HL-60 (cell line): ENCODE measurements at regions not wholly inside any gene's neighbourhood (a gene's known extent, or its start where the extent isn't known, plus 50 kb on each side); places are given as distances from the start of the nearest gene placed in this dataset.

Experiments
- DNase-seq, 2 experiments: peaks; one replicate each; pipeline ENCODE4 v3.0.0-alpha.2; 2010 to 2020; ENCODE audit warnings: low read depth in 1 of 2, low spot score in 1 of 2
- H3K27ac ChIP-seq: fragments of 250-450 bp; sonication (Bioruptor Pico); replicated peaks from 2 replicates; pipeline ENCODE4 v1.5.1; 2020; ENCODE audit warnings: mild to moderate bottlenecking, moderate library complexity
- H3K27me3 ChIP-seq: fragments of 250-450 bp; sonication (Bioruptor Pico); 2 replicates; pipeline ENCODE4 v1.5.1; 2021; ENCODE audit warnings: mild to moderate bottlenecking, moderate library complexity; ENCODE audit not compliant: insufficient read depth, poor library complexity, severe bottlenecking
- H3K4me3 ChIP-seq: replicated peaks from 2 replicates; pipeline ENCODE4 v1.5.1; 2011; ENCODE audit warnings: mild to moderate bottlenecking, control low read depth, low read length; ENCODE audit not compliant: insufficient read depth
- CTCF ChIP-seq: IDR thresholded peaks from one replicate; pipeline ENCODE4 v1.5.1; 2011; ENCODE audit warnings: low read length, control low read depth, inconsistent platforms; ENCODE audit not compliant: insufficient read depth
- GABPA ChIP-seq: IDR thresholded peaks from 2 replicates; pipeline ENCODE4 v1.6.1; 2012; ENCODE audit warnings: low read depth
- POLR2AphosphoS5 ChIP-seq: IDR thresholded peaks from 2 replicates; pipeline ENCODE4 v1.6.1; 2012; ENCODE audit warnings: low read depth
- REST ChIP-seq: IDR thresholded peaks from 2 replicates; pipeline ENCODE4 v1.6.1; 2012; ENCODE audit warnings: low read depth; ENCODE audit not compliant: insufficient replicate concordance
- SPI1 ChIP-seq: IDR thresholded peaks from 2 replicates; pipeline ENCODE4 v1.6.1; 2012; ENCODE audit warnings: low read depth, mild to moderate bottlenecking, borderline replicate concordance

GRCh38 chr5:117793963-117794362 is 1194.4 kb downstream of the DTWD2 start:
- no peaks in the 10 kb centered on the region for H3K27me3 ChIP-seq
- no peak overlapping the region for H3K4me3 ChIP-seq
- TF ChIP-seq POLR2AphosphoS5 (no peak), CTCF (no peak), SPI1 (no peak), GABPA (no peak), REST (no peak)
- no peak overlapping the region for H3K27ac ChIP-seq
- DNase-seq, result no peak

GRCh38 chr5:117792476-117792875 is 1195.9 kb downstream of the DTWD2 start:
- no peak overlapping the region for H3K4me3 ChIP-seq
- no peak for TF ChIP-seq SPI1
- no peak overlapping the region for H3K27ac ChIP-seq
- DNase-seq, result no peak
- H3K27me3 ChIP-seq, result no peaks in the 10 kb centered on the region

GRCh38 chr5:117788596-117788995 is 1199.8 kb downstream of the DTWD2 start:
- Histone ChIP-seq H3K27me3 (no peaks in the 10 kb centered on the region), H3K27ac (no peak overlapping the region), H3K4me3 (no peak overlapping the region)
- TF ChIP-seq GABPA (no peak), POLR2AphosphoS5 (no peak), CTCF (no peak)
- no peak for DNase-seq

GRCh38 chr5:117779171-117779570 is 1204.5 kb upstream of the SEMA6A start:
- TF ChIP-seq CTCF, result no peak
- TF ChIP-seq SPI1, result no peak
- TF ChIP-seq REST, result no peak
- no peak for TF ChIP-seq POLR2AphosphoS5
- no peak for TF ChIP-seq GABPA
- DNase-seq, result no peak
- Histone ChIP-seq H3K27me3 (no peaks in the 10 kb centered on the region), H3K27ac (no peak overlapping the region), H3K4me3 (no peak overlapping the region)
